ENCODE measurements at regions not wholly inside any gene's neighbourhood (a gene's known extent, or its start where the extent isn't known, plus 50 kb on each side); places are given as distances from the start of the nearest gene placed in this dataset.

- 94 to 99% (median 97%) methylated on average over 9 of the region's 9 CpGs for WGBS, 5 donors
- DNase-seq: peak; percentile 65
- no peaks in the 10 kb centered on the region for H3K27me3 ChIP-seq (replicated peaks in 1 of 7)
- no peaks in the 10 kb centered on the region for H3K4me1 ChIP-seq
- no peak overlapping the region for H3K4me3 ChIP-seq
- intact Hi-C loops (cut with DNase I; ENCODE audit: low total_unique reads): no loop called here
- H3K9me3 ChIP-seq: no peaks in the 10 kb centered on the region
- no peaks in the 10 kb centered on the region for H3K36me3 ChIP-seq
- TF ChIP-seq POLR2AphosphoS5 (IDR thresholded peaks at IDR 0.05) (no peak), POLR2A (IDR thresholded peaks at IDR 0.05) (no peak), CTCF (IDR thresholded peaks at IDR 0.05 in 8 of 11, conservative IDR thresholded peaks at IDR 0.05 in 3 of 11) (no peak)
- no peak overlapping the region for H3K27ac ChIP-seq
Measured at GRCh38 chr2:142827170-142827569, 50.3 kb upstream of the KYNU start.

GRCh38 chr2:142825861-142826260 lies 51.6 kb upstream of the KYNU start:
- TF ChIP-seq POLR2AphosphoS5 (IDR thresholded peaks at IDR 0.05) (no peak), POLR2A (IDR thresholded peaks at IDR 0.05) (no peak), CTCF (IDR thresholded peaks at IDR 0.05 in 8 of 11, conservative IDR thresholded peaks at IDR 0.05 in 3 of 11) (no peak)
- Histone ChIP-seq H3K36me3 (no peaks in the 10 kb centered on the region), H3K4me3 (no peak overlapping the region), H3K27ac (no peak overlapping the region), H3K4me1 (no peaks in the 10 kb centered on the region), H3K27me3 (replicated peaks in 1 of 7) (no peaks in the 10 kb centered on the region), H3K9me3 (no peaks in the 10 kb centered on the region)
- intact Hi-C loops (cut with DNase I; ENCODE audit: low total_unique reads): no loop called here
- 72 to 86% (median 79%) methylated on average over 2 of the region's 2 CpGs for WGBS, 5 donors
- no peak for DNase-seq

- Histone ChIP-seq H3K9me3 (no peaks in the 10 kb centered on the region), H3K4me1 (no peaks in the 10 kb centered on the region), H3K4me3 (no peak overlapping the region), H3K36me3 (no peaks in the 10 kb centered on the region), H3K27ac (no peak overlapping the region), H3K27me3 (replicated peaks in 1 of 7) (no peaks in the 10 kb centered on the region)
- intact Hi-C loops (cut with DNase I; ENCODE audit: low total_unique reads): no loop called here
- no peak for DNase-seq
- TF ChIP-seq CTCF (IDR thresholded peaks at IDR 0.05 in 8 of 11, conservative IDR thresholded peaks at IDR 0.05 in 3 of 11) (no peak), POLR2AphosphoS5 (IDR thresholded peaks at IDR 0.05) (no peak), POLR2A (IDR thresholded peaks at IDR 0.05) (no peak)
- WGBS, 5 donors: 81 to 95% (median 86%) methylated on average over 1 of the region's 1 CpG
Measured at GRCh38 chr2:142824756-142825155, 52.7 kb upstream of the KYNU start.

- Histone ChIP-seq H3K36me3 (no peaks in the 10 kb centered on the region), H3K9me3 (no peaks in the 10 kb centered on the region), H3K4me3 (no peak overlapping the region), H3K4me1 (no peaks in the 10 kb centered on the region), H3K27me3 (replicated peaks in 1 of 7) (no peaks in the 10 kb centered on the region), H3K27ac (no peak overlapping the region)
- 71 to 81% (median 79%) methylated on average over 3 of the region's 3 CpGs for WGBS, 5 donors
- TF ChIP-seq POLR2A (IDR thresholded peaks at IDR 0.05): no peak
- TF ChIP-seq POLR2AphosphoS5 (IDR thresholded peaks at IDR 0.05): no peak
- no peak for TF ChIP-seq CTCF (IDR thresholded peaks at IDR 0.05 in 8 of 11, conservative IDR thresholded peaks at IDR 0.05 in 3 of 11)
- no peak for DNase-seq
- intact Hi-C loops (cut with DNase I; ENCODE audit: low total_unique reads): no loop called here
Measured at GRCh38 chr2:142822190-142822589, 55.3 kb upstream of the KYNU start.
